Right lobe of liver (tissue), 6 donors: ENCODE measurements at regions not wholly inside any gene's neighbourhood (a gene's known extent, or its start where the extent isn't known, plus 50 kb on each side); places are given as distances from the start of the nearest gene placed in this dataset.
A peak's percentile ranks its signal among the peaks of the same experiment; 100 is the strongest.

Experiments used
- ATAC-seq, 4 donors: fragments of 200-7000 bp; cut with Tn5 transposase; one replicate each; pipeline ENCODE4 v1.9.1; 2020; ENCODE audit warnings: mild to moderate bottlenecking in 4 of 4, moderate library complexity in 4 of 4
- DNase-seq, 3 donors: peaks; one replicate each; pipeline ENCODE4 v3.0.0-alpha.2; 2020
- H3K27ac ChIP-seq, 3 donors: fragments of 200-600 bp; one replicate each; pipeline ENCODE4 v1.8.0; 2022
- H3K27me3 ChIP-seq, 2 donors: fragments of 200-600 bp; one replicate each; pipeline ENCODE4 v1.8.0; 2022
- H3K36me3 ChIP-seq, 4 donors: fragments of 200-600 bp; sonication (generic) in 1 of 4; one replicate each; pipeline versions ENCODE4 v1.5.1 to v1.8.0; 2017 to 2022; ENCODE audit warnings: control low read depth in 1 of 4
- H3K4me1 ChIP-seq, 4 donors: fragments of 200-600 bp; sonication (generic) in 1 of 4; one replicate each; pipeline versions ENCODE4 v1.5.1 to v1.8.0; 2017 to 2022; ENCODE audit warnings: control low read depth in 1 of 4
- H3K4me3 ChIP-seq, 3 donors: fragments of 200-600 bp; one replicate each; pipeline ENCODE4 v1.8.0; 2022
- H3K9me3 ChIP-seq, 4 donors: fragments of 200-600 bp; sonication (generic) in 1 of 4; one replicate each; pipeline versions ENCODE4 v1.5.1 to v1.8.0; 2017 to 2022; ENCODE audit warnings: control low read depth in 1 of 4
- CTCF ChIP-seq, 4 donors: fragments of 200-600 bp in 3 of 4; fragments of 450-650 bp in 1 of 4; IDR thresholded peaks; one replicate each; pipeline versions ENCODE4 v1.5.1 to v1.8.0; 2016 to 2022; ENCODE audit warnings: antibody characterized with exemption in 4 of 4, mild to moderate bottlenecking in 2 of 4
- POLR2A ChIP-seq: fragments of 450-650 bp; IDR thresholded peaks from one replicate; pipeline ENCODE4 v1.6.1; 2017; ENCODE audit warnings: antibody characterized with exemption, mild to moderate bottlenecking
- WGBS: methylation state at CpG from one replicate; pipeline ENCODE4 v1.1.6; 2018; ENCODE audit warnings: low coverage, low lambda C conversion rate; ENCODE audit not compliant: insufficient coverage; ENCODE audit errors: missing lambda C conversion rate; 5-methylcytosine and 5-hydroxymethylcytosine counted together
- intact Hi-C, 2 donors: fragments of 100-400 bp; cut with DNase I; formaldehyde crosslinking; loops; one replicate each; pipeline versions ENCODE4 v1.11.2 to v1.14.1; 2022
- donor health status: DM: no; HTN: yes; CAD: no.
- donor health status: DM: no; HTN: no; CAD: no.
- donor health status: DM: no; HTN: no; CAD: no.
- donor health status: DM: no; HTN: yes; CAD: no.
- donor health status: DM: no; HTN: yes; CAD: no.

- H3K4me3 ChIP-seq, result no peak overlapping the region
- no peaks in the 10 kb centered on the region for H3K27me3 ChIP-seq
- no peak overlapping the region for H3K27ac ChIP-seq
- no peaks in the 10 kb centered on the region for H3K36me3 ChIP-seq
- H3K9me3 ChIP-seq, result no peaks in the 10 kb centered on the region
- DNase-seq (no peak), ATAC-seq (no peak)
- intact Hi-C loops, result no loop called here
- TF ChIP-seq POLR2A (no peak), CTCF (IDR thresholded peaks at IDR 0.05) (no peak)
- H3K4me1 ChIP-seq, result no peaks in the 10 kb centered on the region
- WGBS, result 31% methylated on average over 2 of the region's 7 CpGs
Observed at GRCh38 chr22:27386186-27386585, 415.4 kb downstream of the MN1 start.

- no peak overlapping the region for H3K27ac ChIP-seq
- TF ChIP-seq CTCF (IDR thresholded peaks at IDR 0.05) (no peak), POLR2A (no peak)
- 24% methylated on average over 2 of the region's 6 CpGs for WGBS
- no peaks in the 10 kb centered on the region for H3K9me3 ChIP-seq
- no peak overlapping the region for H3K4me3 ChIP-seq
- no peaks in the 10 kb centered on the region for H3K36me3 ChIP-seq
- intact Hi-C loops, result no loop called here
- no peaks in the 10 kb centered on the region for H3K27me3 ChIP-seq
- no peak for ATAC-seq
- DNase-seq, result peak in 1 of 3 donors; percentile 11
- no peaks in the 10 kb centered on the region for H3K4me1 ChIP-seq
Observed at GRCh38 chr22:27387561-27387960, 414.0 kb downstream of the MN1 start.

GRCh38 chr22:27388090-27388600, 413.4 kb downstream of the MN1 start:
- 17% methylated on average over 2 of the region's 3 CpGs for WGBS

GRCh38 chr22:27389727-27390075, 411.9 kb downstream of the MN1 start:
- ATAC-seq, result no peak
- intact Hi-C loops, result no loop called here
- no peaks in the 10 kb centered on the region for H3K27me3 ChIP-seq
- H3K4me1 ChIP-seq, result no peaks in the 10 kb centered on the region
- no peak overlapping the region for H3K27ac ChIP-seq
- H3K4me3 ChIP-seq, result no peak overlapping the region
- WGBS, result 46% methylated on average over 2 of the region's 2 CpGs
- no peaks in the 10 kb centered on the region for H3K36me3 ChIP-seq
- no peaks in the 10 kb centered on the region for H3K9me3 ChIP-seq
- no peak for DNase-seq
- no peak for TF ChIP-seq CTCF (IDR thresholded peaks at IDR 0.05)
- TF ChIP-seq POLR2A, result no peak

More at GRCh38 chr22:27388090-27388600, 413.4 kb downstream of the MN1 start:
- no peaks in the 10 kb centered on the region for H3K4me1 ChIP-seq
- DNase-seq, result peak in 1 of 3 donors; percentile 12
- H3K9me3 ChIP-seq, result no peaks in the 10 kb centered on the region
- H3K27ac ChIP-seq, result no peak overlapping the region
- no peaks in the 10 kb centered on the region for H3K27me3 ChIP-seq
- ATAC-seq, result no peak
- no peaks in the 10 kb centered on the region for H3K36me3 ChIP-seq
- H3K4me3 ChIP-seq, result no peak overlapping the region
- intact Hi-C loops, result no loop called here
- TF ChIP-seq CTCF (IDR thresholded peaks at IDR 0.05) (no peak), POLR2A (no peak)
